ENCODE measurements at regions not wholly inside any gene's neighbourhood (a gene's known extent, or its start where the extent isn't known, plus 50 kb on each side); places are given as distances from the start of the nearest gene placed in this dataset.

GRCh38 chr1:94738371-94738770 is 81.8 kb upstream of the SLC44A3 start:
- TF ChIP-seq EZH2 (IDR thresholded peaks at IDR 0.05; ENCODE audit: borderline replicate concordance, low read depth, low read length, poor library complexity, severe bottlenecking) = no peak
- TF ChIP-seq, protein P1, sequence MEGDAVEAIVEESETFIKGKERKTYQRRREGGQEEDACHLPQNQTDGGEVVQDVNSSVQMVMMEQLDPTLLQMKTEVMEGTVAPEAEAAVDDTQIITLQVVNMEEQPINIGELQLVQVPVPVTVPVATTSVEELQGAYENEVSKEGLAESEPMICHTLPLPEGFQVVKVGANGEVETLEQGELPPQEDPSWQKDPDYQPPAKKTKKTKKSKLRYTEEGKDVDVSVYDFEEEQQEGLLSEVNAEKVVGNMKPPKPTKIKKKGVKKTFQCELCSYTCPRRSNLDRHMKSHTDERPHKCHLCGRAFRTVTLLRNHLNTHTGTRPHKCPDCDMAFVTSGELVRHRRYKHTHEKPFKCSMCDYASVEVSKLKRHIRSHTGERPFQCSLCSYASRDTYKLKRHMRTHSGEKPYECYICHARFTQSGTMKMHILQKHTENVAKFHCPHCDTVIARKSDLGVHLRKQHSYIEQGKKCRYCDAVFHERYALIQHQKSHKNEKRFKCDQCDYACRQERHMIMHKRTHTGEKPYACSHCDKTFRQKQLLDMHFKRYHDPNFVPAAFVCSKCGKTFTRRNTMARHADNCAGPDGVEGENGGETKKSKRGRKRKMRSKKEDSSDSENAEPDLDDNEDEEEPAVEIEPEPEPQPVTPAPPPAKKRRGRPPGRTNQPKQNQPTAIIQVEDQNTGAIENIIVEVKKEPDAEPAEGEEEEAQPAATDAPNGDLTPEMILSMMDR (conservative IDR thresholded peaks at IDR 0.05; ENCODE audit: low read depth, low read length) = no peak

Measured in A673 (cell line).